IMR-90 (cell line): ENCODE measurements at regions not wholly inside any gene's neighbourhood (a gene's known extent, or its start where the extent isn't known, plus 50 kb on each side); places are given as distances from the start of the nearest gene placed in this dataset.
"Not testable (repeated sequence)": the region's sequence is repeated elsewhere in the genome, so short reads cannot be mapped to it uniquely, and the experiment has no call there.

Source experiments
- CEBPB ChIP-seq: IDR thresholded peaks from 2 replicates; pipeline ENCODE4 v1.6.1; 2012; ENCODE audit warnings: low read depth, low read length, improper control_type of control experiment
- CTCF ChIP-seq: conservative IDR thresholded peaks from 2 replicates; pipeline ENCODE4 v1.5.1; 2012; ENCODE audit warnings: mild to moderate bottlenecking, low read depth, low read length, improper control_type of control experiment
- ELK1 ChIP-seq: fragments of 150-350 bp; IDR thresholded peaks from 2 replicates; pipeline ENCODE4 v1.6.1; 2016; ENCODE audit warnings: low read depth, mild to moderate bottlenecking, low read length, moderate library complexity, borderline replicate concordance
- FOS ChIP-seq: fragments of 150-350 bp; IDR thresholded peaks from 2 replicates; pipeline ENCODE4 v1.6.1; 2016; ENCODE audit warnings: low read depth, low read length
- MAFK ChIP-seq: IDR thresholded peaks from 2 replicates; pipeline ENCODE4 v1.6.1; 2012; ENCODE audit warnings: low read depth, low read length, improper control_type of control experiment
- MAZ ChIP-seq: IDR thresholded peaks from 2 replicates; pipeline ENCODE4 v1.6.1; 2012; ENCODE audit warnings: low read depth, mild to moderate bottlenecking, low read length, improper control_type of control experiment, moderate library complexity, borderline replicate concordance
- POLR2A ChIP-seq: IDR thresholded peaks from 2 replicates; pipeline ENCODE4 v1.6.1; 2012; ENCODE audit warnings: mild to moderate bottlenecking, low read depth, low read length
- RAD21 ChIP-seq: IDR thresholded peaks from 2 replicates; pipeline ENCODE4 v1.6.1; 2012; ENCODE audit warnings: low read length, improper control_type of control experiment
- USF2 ChIP-seq: fragments of 150-350 bp; IDR thresholded peaks from 2 replicates; pipeline ENCODE4 v1.6.1; 2017; ENCODE audit warnings: mild to moderate bottlenecking, antibody characterized with exemption, low read length, low read depth

- not testable (repeated sequence) for TF ChIP-seq CTCF, USF2, MAZ, CEBPB, FOS, POLR2A, ELK1, MAFK, RAD21
Measured at GRCh38 chr10:44268435-44268948, 116.4 kb downstream of the CXCL12 start.
